Effector CD4-positive, alpha-beta T cell (primary cell): ENCODE measurements at regions not wholly inside any gene's neighbourhood (a gene's known extent, or its start where the extent isn't known, plus 50 kb on each side); places are given as distances from the start of the nearest gene placed in this dataset.

Source experiments
- DNase-seq: peaks from one replicate; pipeline ENCODE4 v3.0.0-alpha.2; 2020

DNA sequence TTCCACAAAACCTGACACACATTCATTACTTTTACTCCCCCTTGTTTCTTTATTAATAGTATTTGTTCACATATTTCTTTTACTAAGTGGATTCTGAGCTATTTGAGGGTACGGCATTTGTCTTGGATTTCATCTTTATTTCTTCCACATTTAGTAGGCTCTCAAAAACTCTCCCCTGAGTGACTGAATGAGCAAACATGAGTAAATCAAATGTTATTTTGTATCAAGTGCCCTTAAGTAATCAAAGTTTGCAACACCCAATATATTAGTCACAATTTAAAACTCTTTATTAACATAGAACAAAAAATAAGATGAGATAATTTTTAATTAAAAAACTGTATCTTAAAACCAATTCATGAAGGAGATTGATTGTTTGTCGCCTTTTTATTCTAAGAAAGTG lies 1101.9 kb upstream of the TENM4 start:
- no peak for DNase-seq

DNA sequence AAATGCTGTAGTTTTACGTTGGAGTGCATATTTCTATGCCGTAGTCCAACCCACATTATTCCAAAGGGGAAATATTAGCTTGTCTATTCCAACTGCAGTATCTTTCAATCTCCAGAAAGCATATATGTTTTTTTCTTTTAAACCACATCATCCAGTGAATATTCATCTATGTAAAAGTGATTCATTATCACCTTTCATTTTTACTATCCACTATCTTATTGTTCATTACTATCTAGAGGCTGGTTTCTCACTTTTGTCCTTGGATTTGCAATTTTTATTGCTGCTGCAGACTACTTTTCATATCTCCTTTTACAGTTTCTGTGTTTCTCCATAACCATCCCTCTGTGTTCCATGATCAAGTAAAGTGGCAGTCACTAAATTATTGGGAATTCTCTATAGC lies 1097.2 kb upstream of the TENM4 start:
- no peak for DNase-seq

DNA sequence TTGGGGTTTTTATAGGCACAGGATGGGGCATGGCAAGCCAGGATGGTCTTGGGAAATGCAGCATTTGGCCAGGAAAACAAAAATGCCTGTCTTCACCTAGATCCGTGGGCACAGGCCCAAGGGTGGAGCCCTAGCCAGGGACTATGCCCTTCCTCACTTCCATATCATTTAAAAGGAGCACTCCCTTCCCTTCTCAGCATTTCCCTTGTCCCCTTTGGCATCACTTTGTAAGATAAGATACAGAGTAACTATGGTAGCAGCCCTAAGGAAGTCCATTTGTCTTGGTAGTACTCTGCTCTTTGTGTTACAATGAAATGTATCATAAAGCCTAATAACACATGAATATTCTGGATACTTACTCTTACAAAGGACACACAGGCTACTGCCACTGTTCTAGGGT lies 1092.6 kb upstream of the TENM4 start:
- no peak for DNase-seq

DNA sequence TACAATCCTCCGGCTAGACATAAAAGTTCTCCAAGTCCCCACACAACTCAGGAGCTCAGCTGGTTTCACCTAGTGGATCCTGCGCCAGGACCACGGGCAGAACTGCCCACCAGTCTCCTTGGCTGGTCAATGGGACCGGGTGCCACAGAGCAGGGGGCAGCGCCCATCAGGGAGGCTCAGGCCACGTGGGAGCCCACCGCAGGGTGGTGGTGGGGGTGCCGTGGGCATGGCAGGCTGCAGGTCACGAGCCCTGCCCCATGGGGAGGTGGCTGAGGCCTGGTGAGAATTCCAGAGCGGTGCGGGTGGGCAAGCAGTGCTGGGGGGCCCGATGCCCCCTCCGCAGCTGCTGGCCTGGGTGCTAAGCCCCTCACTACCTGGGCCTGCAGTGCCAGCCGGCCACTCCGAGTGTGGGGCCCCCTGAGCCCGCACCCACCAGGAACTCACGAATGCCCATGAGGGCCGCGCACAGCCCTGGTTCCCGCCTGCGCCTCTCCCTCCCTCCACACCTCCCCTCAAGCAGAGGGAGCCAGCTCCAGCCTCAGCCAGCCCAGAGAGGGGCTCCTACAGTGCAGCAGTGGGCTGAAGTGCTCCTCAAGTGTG lies 1091.9 kb upstream of the TENM4 start:
- no peak for DNase-seq

DNA sequence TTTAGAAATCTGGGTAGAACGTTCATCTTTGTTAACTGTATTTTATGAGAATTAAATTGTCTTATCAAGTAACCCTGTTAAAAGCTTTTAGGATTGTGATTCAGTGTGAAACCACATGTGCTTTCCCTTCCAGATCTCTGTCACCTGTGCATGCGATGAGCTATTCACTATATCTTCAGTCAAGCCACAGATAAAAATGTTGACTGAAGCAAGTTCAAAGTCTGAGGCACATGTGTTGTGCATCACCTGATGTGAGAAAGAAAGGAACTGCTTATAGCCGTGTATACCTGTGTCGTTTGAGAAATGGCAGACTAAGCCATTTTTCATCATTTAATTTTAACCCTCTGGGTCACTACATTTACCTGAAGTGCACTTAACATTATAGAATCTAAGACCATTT lies 1088.9 kb upstream of the TENM4 start:
- DNase-seq, result no peak

DNA sequence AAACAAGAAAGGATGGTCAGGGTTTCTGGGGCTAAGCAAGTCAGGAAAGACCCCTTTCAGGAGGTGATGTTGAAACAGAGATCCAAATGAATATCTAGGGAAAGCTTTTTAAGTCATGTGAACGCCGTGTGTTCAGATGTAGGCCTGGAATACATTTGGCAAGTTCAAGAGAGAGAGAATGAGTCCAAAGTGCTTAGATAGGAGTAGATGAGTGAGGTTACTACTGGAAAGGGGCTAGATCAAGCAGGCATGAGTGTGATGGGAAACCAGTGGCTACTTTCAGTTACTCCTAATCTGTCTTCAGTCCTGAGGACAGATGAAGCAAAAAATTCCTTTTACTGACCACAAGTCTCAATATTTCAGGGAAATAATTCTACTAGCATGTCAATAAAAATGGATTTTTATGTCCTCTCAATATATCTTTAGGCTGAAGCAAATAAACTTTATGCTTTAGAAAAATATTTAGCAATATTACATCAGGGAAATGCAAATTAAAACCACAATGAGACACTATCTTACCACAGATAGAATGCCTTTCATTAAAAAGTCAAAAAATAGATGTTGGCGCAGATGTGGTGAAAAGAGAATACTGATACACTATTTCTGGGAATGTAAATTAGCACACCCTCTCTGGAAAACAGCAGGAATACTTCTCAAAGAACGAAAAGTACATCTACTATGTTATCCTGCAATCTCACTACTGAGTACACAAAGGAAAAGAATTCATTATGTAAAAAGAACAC lies 1085.0 kb upstream of the TENM4 start:
- DNase-seq, result no peak

DNA sequence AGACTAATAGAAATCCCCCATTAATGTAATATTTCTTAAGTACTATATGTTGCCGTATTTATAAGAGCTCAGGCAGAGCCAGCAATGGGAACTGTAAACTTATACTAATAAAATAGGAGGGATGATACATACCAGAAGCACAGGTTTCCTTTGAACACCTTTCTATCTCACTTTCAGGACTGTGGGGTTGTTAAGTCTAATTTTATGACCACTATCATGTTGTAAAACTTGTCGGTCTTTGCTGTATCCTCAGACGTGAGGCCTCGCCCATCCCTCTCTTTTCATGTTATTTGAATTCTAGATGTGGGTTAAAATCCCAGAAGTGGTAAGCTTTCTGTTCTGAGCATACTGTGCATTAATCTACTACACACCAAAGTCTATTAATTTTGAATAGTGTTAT lies 1083.5 kb upstream of the TENM4 start:
- no peak for DNase-seq

DNA sequence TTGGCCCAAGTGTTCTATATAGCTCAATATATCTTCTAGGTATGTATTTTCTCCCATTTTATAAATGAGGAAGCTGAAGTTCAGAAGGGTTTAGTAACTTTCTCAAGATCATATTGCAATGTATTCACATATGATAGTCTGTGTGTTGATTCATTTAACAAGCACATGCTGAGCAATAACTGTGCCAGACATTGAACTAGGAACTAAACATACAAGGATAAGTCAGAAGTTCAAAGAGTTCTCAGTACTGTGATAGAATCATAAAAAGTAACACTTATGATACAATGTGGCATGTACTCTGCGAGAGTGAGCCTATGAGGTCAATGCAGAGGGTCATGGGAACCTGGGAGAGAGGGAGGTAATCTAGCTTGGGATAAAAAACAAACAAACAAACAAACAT lies 1082.2 kb upstream of the TENM4 start:
- no peak for DNase-seq

DNA sequence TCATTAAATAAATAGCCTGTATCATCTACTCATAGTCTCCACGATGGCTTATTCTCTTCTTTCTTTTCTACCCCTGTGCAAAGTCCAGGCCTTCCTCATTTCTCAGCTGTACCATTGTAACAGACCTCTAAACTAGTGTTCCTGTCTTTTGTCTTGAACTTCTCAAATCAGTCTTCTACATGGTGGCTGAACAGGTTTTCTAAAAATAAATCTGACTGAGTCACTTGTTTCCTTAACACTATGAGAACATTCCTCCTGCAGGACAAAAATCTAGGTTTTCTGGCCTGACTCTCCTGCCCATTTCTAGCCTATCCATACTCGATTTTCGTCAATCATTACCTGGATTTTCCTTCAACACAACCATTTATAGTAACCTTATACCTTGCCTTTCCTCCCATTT lies 1080.8 kb upstream of the TENM4 start:
- DNase-seq, result no peak

DNA sequence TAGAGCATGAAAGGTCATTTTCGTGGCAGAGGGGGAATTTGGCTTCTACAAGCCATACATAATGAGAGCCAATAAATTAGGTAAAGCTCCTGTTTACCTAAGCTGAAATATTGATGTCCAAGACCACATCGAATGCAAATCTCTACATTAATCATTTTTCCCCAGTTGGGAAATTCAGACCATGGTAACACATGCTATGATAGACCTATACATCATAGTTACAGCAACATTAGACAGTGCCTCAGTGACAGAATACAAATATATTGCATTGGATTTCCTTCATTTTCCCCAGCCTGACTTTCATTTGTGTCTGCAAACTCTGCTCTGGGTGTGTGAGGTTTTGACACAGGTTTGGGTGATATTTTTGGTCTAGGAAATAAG lies 1079.7 kb upstream of the TENM4 start:
- no peak for DNase-seq

DNA sequence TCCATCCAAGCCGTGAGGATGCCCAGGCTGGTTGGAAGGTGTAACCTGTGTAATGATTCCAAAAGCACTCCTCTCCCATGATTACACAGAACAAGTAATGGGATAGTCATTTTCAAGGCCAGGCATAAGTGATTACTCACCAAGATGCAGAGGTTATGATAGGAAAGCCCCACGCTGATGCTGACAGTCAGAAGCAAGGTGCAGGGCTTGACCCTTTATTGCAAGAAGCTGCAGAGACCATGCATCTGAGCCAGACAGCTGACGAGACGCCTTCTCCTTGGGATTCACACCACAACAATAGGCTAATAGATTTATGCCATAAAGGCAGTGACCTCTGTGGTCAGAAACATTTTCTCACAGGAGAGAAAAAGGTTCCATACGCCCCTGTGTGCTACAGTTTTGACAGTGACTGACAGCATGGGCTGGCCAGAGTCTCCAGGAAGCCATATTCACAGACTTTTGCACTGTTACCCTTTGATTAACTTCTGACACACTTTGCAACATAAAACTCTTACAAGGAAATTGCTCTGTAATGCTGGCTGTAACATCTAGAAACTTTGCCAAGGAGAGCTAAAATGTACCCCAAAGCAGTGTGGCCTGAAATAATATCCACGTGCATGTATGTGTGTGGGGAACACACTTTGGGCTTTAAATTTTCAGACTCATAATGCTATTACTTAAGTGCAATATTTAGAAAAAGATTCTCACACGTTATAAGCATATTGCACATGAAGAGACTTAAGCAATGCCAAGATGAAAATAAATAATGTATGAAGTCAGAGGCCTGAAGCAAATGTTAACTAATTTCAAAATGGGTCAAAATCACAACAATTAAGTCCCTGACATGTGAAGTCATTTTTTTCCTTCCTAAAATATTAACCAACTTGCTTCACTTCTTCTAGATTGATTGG lies 1079.0 kb upstream of the TENM4 start:
- no peak for DNase-seq

DNA sequence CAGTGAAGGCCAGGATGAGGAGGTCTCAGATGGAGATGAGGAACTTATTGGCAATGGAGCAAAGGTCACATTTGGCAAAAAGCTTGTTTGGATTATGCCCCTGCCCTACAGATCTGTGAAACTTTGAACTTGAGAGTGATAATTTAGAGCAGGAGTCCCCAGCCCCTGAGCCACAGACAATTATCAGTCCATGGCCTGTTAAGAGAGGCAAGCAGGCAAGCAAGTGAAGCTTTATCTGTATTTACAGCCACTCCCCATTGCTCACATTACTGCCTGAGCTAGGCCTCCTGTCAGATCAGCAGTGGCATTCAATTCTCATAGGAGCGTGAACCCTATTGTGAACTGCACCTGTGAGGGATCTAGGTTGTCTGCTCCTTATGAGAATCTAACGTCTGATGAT lies 1076.9 kb upstream of the TENM4 start:
- no peak for DNase-seq

DNA sequence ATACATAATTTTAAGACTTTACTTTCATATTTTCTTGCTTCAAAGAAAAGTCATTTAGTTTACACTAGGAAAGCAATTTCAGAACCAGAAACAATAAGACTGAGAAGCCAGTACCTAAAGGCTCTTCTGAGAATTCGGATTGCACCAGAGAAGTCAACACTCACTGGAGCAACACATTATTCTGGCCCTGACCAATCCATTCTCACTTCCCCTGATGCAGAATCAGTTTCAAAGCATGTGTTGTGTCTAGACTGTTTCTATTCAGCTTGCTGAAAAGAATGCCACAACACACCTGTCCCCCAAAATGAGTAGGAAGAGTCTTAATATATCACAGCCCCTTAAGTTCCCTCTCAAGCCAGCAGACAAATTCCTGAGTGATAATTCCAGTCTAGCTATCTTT lies 1074.3 kb upstream of the TENM4 start:
- no peak for DNase-seq

DNA sequence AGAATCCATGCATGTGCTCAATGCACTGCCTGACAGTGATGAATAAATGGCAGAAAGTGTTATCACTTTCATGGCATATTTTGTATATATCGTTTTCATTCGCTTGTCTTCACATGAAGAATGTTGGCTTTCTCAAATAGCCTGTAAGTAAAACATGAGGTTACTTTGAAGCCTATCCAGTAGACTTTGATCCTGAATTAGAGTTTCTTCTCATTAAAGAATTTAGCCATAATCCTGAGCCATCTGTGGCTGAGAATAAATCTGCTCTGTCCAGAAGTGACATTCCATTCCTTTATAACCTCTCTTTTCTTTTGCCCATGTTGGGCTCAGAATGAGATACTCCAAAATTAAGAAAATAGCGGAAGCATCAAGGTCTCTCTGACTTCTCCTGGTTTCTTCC lies 1071.7 kb upstream of the TENM4 start:
- no peak for DNase-seq

DNA sequence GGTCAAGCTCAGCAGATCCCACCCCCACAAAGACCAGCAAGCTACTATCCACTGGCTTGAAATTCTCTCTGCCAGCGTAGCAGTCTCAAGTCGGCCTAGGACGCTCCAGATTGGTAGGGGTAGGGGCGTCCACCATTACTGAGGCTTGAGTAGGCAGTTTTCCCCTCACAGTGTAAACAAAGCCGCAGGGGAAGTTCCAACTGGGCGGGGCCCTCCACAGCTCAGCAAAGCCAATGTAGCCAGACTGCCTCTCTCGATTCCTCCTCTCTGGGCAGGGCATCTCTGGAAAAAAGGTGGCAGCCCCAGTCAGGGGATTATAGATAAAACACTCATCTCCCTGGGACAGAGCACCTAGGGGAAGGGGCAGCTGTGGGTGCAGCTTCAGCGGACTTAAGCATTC lies 1064.9 kb upstream of the TENM4 start:
- DNase-seq, result no peak

DNA sequence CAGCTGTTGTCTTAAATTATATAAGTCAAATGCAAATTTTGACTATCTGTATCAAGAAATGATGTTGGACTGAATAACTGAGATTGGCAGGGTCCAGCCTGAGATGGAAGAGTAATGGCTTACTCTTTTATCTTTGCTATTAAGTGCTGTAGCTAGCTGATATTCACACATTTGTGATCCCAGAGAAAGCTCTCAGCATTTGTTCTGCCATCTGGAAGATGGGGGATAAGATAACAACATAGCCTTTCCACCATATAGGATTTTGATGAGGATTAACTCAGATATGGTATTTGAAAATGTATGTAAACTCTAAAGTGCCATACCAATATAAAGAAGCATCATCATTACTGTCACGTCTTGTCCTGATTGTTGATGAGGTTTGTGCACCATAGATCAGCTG lies 1063.2 kb upstream of the TENM4 start:
- no peak for DNase-seq

DNA sequence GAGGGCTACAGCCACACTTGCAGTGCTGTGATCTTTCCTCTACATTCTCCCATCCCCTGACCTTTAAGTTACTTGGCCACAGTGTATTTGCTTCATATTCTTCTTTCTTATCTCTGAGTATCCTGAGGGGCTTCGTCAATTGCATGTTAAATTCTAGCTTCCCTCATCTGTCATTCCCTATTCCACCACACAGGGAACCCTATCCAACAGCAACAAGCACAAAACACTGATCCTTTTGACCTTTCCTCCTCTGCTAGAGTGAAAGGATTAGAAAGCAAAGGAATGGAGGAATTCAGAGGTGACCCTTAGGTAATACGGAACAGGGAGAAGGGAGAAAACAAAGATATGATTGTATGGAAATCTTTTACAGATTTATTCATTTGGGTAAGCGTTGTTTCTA lies 1061.7 kb upstream of the TENM4 start:
- DNase-seq, result no peak

DNA sequence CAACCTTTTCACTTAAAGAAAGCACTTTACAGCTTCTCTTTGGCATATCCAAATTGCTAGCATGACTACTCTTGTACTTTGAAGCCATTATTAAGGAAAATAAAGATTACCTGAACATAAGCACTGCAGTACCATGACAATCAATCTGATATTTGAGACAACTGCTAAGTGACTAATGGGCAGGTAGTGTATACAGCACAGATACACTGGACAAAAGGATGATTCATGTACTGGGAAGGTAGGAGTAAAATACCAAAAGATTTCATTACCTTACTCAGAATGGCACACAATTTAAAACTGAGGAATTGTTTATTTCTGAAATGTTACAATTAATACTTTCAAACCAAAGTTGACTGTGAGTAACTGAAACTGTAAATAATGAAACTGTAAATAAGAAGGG lies 1054.3 kb upstream of the TENM4 start:
- no peak for DNase-seq

DNA sequence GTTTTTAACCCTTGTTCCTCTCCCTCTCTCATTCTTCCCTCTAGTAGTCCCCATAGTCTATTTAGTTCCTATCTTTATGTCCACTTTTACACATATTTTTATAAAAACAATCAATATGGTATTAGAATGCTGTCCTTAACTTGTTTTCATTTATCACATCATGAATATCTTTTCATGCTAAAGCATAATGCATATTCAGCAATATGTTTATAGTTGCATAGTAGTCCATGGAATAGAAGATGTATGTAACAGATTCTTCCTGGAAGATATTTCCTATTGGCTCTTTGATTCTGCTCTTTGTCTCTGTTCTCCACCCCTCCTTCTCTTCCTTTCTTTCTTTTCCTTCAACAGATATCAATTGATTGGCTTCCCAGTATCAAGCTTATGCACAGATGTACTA lies 1047.1 kb upstream of the TENM4 start:
- DNase-seq, result no peak

DNA sequence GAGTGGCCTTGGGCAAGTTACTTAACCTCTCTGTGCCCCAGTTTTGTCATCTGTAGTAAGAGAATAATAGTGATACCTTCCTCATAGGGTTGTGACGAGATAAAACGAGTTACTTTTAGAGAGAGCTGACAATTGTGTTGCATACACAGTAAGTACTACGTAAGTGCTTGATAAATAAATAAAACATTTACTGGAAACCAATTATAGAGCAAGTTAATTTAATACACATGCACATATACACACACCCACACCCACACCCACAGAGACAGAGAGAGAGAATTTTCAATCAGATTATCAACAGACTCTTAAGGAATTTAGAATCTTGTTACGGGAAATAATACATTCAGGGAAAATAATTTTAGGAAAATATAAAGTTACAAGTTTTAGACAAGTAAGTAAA lies 1045.8 kb upstream of the TENM4 start:
- DNase-seq, result no peak

DNA sequence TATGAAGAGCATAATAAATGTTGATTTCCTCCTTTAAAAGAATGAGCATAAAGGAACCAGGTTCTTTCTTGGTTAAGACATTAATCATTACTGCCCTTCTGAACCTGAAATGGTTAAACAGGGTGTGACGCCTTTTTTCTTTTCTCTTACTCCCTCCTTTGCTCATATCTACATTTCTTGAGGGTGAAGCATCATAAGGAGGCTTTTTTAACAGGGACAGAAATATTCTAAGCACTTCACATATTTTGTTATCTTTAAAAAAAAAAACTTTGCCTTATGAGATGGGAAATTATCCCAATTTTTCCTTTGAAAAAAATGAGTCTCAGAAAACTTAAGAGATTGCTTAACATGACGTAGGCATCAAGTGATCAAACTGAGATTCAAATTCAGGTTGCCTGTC lies 1036.3 kb upstream of the TENM4 start:
- no peak for DNase-seq

DNA sequence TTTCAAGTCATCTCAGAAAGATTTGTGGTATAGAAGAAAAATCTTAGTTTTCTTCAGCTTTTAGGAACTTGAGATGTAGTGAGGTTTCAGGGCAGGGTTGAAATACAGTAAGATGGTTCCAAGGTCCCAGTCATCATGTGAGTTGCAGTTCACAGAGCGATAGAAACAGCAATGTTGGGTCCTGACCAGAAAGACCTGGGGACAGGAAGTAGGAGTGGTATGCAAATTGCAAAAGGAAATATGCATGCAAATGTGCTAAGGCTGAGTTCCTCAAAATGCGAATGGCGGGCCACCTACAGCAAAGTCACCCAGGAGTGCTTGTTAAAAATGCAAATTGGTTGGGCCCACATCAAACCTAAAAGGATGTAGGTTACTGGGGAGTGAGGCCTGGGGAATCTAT lies 1032.7 kb upstream of the TENM4 start:
- DNase-seq, result no peak

DNA sequence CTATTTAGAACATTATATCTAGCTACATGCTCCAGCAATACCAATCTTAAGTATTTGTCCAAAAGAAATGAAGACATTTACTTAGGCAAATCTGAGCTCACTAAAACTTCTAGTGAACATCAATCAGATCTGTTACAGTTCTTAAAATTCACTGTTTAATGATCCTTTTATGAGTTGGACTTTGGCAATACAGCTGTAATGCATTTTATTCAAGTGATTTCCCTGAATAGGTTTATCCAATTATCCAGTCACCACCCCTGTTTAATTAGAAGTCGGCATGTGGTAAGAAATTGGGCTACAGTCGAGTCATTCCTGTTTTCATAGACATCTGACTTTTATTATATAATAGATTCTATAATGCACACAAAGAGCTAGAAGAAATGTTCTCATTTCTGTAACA lies 1029.0 kb upstream of the TENM4 start:
- DNase-seq, result no peak

DNA sequence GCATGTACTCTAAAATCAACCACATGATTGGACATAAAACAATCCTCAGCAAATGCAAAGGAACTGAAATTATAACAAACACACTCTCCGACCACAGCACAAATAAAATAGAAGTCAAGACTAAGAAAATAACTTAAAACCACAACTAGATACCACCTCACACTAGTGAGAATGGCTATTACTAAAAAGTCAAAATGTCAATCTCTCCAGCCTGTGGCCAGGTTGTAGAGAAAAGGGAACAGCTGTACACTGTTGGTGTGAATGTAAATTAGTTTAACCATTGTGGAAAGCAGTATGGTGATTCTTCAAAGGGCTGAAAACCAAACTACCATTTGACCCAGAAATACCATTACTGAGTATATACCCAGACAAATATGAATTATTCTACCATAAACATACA lies 1025.7 kb upstream of the TENM4 start:
- DNase-seq, result no peak
